PC-9 (cell line): ENCODE measurements at regions not wholly inside any gene's neighbourhood (a gene's known extent, or its start where the extent isn't known, plus 50 kb on each side); places are given as distances from the start of the nearest gene placed in this dataset.
"Not testable (repeated sequence)": the region's sequence is repeated elsewhere in the genome, so short reads cannot be mapped to it uniquely, and the experiment has no call there.

Source experiments
- BruUV-seq: library from RNA; stranded (reverse); fragments of 400-500 nt; replicated peaks from 2 replicates; lab custom pipeline; 2021; lab: Mats Ljungman, UMichigan
- CTCF ChIA-PET: fragments of 300-600 bp; sonication (Branson Sonifier 250); formaldehyde crosslinking; loops from one replicate; lab custom pipeline; 2022; ENCODE audit warnings: antibody characterized with exemption; lab: Charles Lee
- POLR2A ChIA-PET: fragments of 300-600 bp; sonication (Branson Sonifier 250); formaldehyde crosslinking; loops from one replicate; lab custom pipeline; 2022; ENCODE audit warnings: antibody characterized with exemption; ENCODE audit not compliant: unreplicated experiment; lab: Charles Lee
- DNase-seq, 2 experiments: peaks; one replicate each; pipeline versions ENCODE4 v3.0.0 to v3.0.0-alpha.2; 2015 to 2022; ENCODE audit warnings: mixed read lengths in 1 of 2
- H2AFZ ChIP-seq: fragments of 200-600 bp; sonication (generic); 2 replicates; pipeline ENCODE4 v1.8.1; 2017; ENCODE audit warnings: antibody characterized with exemption
- H3F3A ChIP-seq: fragments of 200-600 bp; sonication (generic); 2 replicates; pipeline ENCODE4 v1.8.1; 2017; ENCODE audit warnings: antibody characterized with exemption, mild to moderate bottlenecking, low read depth; ENCODE audit not compliant: insufficient read depth
- H3K27ac ChIP-seq: fragments of 200-600 bp; sonication (generic); 2 replicates; pipeline ENCODE4 v1.6.1; 2016; ENCODE audit warnings: mixed run types
- H3K27me3 ChIP-seq: fragments of 200-600 bp; sonication (generic); 2 replicates; pipeline ENCODE4 v1.6.1; 2016; ENCODE audit warnings: low read depth, mixed run types; ENCODE audit not compliant: insufficient read depth
- H3K36me3 ChIP-seq: fragments of 200-600 bp; sonication (generic); 2 replicates; pipeline ENCODE4 v1.6.1; 2016; ENCODE audit warnings: low read depth, mixed run types
- H3K4me1 ChIP-seq: fragments of 200-600 bp; sonication (generic); replicated peaks from 2 replicates; pipeline ENCODE4 v1.6.1; 2016; ENCODE audit warnings: mixed run types; ENCODE audit not compliant: insufficient read depth
- H3K4me2 ChIP-seq: fragments of 200-600 bp; sonication (generic); 2 replicates; pipeline ENCODE4 v1.6.1; 2017; ENCODE audit warnings: mixed run types
- H3K4me3 ChIP-seq: fragments of 200-600 bp; sonication (generic); 2 replicates; pipeline ENCODE4 v1.6.1; 2016; ENCODE audit warnings: mixed run types
- H3K79me2 ChIP-seq: fragments of 200-600 bp; sonication (generic); 2 replicates; pipeline ENCODE4 v1.6.1; 2017; ENCODE audit warnings: low read depth, mixed run types
- H3K9me2 ChIP-seq: fragments of 200-600 bp; sonication (generic); 2 replicates; pipeline ENCODE4 v1.8.1; 2017; ENCODE audit warnings: mild to moderate bottlenecking; ENCODE audit not compliant: insufficient read depth
- H3K9me3 ChIP-seq: fragments of 200-600 bp; sonication (generic); 2 replicates; pipeline ENCODE4 v1.8.1; 2016; ENCODE audit warnings: low read depth; ENCODE audit not compliant: insufficient read depth
- H4K20me1 ChIP-seq: fragments of 200-600 bp; sonication (generic); 2 replicates; pipeline ENCODE4 v1.8.1; 2017; ENCODE audit not compliant: insufficient read depth
- EZH2 ChIP-seq: fragments of 200-600 bp; sonication (generic); IDR thresholded peaks from 2 replicates; pipeline ENCODE4 v1.8.0; 2017; ENCODE audit warnings: antibody characterized with exemption, low read depth
- intact Hi-C: fragments of 100-400 bp; cut with micrococcal nuclease; formaldehyde crosslinking; loops from one replicate; pipeline ENCODE4 v1.10.0; 2022; ENCODE audit not compliant: unreplicated experiment
- TF ChIP-seq, protein P1 (sequence below): fragments of 200-600 bp; sonication (generic); conservative IDR thresholded peaks from 2 replicates; pipeline ENCODE4 v1.6.1; 2017; ENCODE audit warnings: mixed run types, antibody characterized with exemption, mild to moderate bottlenecking, moderate library complexity

DNA sequence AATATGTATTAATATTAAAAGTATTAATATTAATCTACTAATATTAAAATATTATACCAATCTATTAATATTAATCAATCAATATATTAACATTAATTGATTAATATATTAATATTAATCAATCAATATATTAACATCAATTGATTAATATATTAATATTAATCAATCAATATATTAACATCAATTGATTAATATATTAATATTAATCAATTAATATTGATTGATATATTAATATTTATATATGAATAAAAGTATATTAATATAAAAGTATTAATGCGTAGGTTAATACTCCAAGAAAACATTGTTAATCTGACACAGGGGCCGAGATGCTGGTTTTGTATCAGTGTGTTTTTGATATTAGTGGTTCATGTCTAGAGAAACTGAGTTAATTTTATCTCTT lies 1430.1 kb upstream of the SEL1L start:
- TF ChIP-seq, protein P1, sequence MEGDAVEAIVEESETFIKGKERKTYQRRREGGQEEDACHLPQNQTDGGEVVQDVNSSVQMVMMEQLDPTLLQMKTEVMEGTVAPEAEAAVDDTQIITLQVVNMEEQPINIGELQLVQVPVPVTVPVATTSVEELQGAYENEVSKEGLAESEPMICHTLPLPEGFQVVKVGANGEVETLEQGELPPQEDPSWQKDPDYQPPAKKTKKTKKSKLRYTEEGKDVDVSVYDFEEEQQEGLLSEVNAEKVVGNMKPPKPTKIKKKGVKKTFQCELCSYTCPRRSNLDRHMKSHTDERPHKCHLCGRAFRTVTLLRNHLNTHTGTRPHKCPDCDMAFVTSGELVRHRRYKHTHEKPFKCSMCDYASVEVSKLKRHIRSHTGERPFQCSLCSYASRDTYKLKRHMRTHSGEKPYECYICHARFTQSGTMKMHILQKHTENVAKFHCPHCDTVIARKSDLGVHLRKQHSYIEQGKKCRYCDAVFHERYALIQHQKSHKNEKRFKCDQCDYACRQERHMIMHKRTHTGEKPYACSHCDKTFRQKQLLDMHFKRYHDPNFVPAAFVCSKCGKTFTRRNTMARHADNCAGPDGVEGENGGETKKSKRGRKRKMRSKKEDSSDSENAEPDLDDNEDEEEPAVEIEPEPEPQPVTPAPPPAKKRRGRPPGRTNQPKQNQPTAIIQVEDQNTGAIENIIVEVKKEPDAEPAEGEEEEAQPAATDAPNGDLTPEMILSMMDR = no peak
- no peak for TF ChIP-seq EZH2
- Histone ChIP-seq H3K27ac (no peak overlapping the region), H3K4me1 (no peaks in the 10 kb centered on the region), H3K9me3 (no peaks in the 10 kb centered on the region), H3K36me3 (no peaks in the 10 kb centered on the region), H3K4me2 (no peak overlapping the region), H2AFZ (no peak overlapping the region), H3F3A (no peaks in the 10 kb centered on the region), H3K9me2 (no peaks in the 10 kb centered on the region), H3K79me2 (no peaks in the 10 kb centered on the region), H3K27me3 (no peaks in the 10 kb centered on the region), H4K20me1 (no peaks in the 10 kb centered on the region), H3K4me3 (no peak overlapping the region)
- no peak for DNase-seq
- ChIA-PET POLR2A (no interaction called here), CTCF (no interaction called here)
- intact Hi-C loops = no loop called here
- no TSS peak for BruUV-seq

- no peaks in the 10 kb centered on the region for H3K9me2 ChIP-seq
- no peaks in the 10 kb centered on the region for H3K4me1 ChIP-seq
- H2AFZ ChIP-seq = no peak overlapping the region
- ChIA-PET POLR2A (no interaction called here), CTCF (no interaction called here)
- intact Hi-C loops = no loop called here
- no peak for DNase-seq
- no peaks in the 10 kb centered on the region for H3K36me3 ChIP-seq
- no peaks in the 10 kb centered on the region for H3F3A ChIP-seq
- BruUV-seq = no TSS peak
- no peak overlapping the region for H3K4me3 ChIP-seq
- H4K20me1 ChIP-seq = no peaks in the 10 kb centered on the region
- no peak for TF ChIP-seq EZH2
- TF ChIP-seq, protein P1 = no peak
- H3K9me3 ChIP-seq = no peaks in the 10 kb centered on the region
- H3K79me2 ChIP-seq = no peaks in the 10 kb centered on the region
- H3K27ac ChIP-seq = no peak overlapping the region
- no peaks in the 10 kb centered on the region for H3K27me3 ChIP-seq
- H3K4me2 ChIP-seq = no peak overlapping the region
Observed at GRCh38 chr14:82987502-82988124, 1454.0 kb upstream of the SEL1L start.

- H3K27ac ChIP-seq, DNase-seq, H3K4me2 ChIP-seq, H3K4me1 ChIP-seq, intact Hi-C loops, H3K27me3 ChIP-seq, CTCF ChIA-PET, H3K4me3 ChIP-seq, H4K20me1 ChIP-seq, H3K36me3 ChIP-seq, H3F3A ChIP-seq, POLR2A ChIA-PET, H2AFZ ChIP-seq, H3K9me3 ChIP-seq, H3K9me2 ChIP-seq, BruUV-seq, H3K79me2 ChIP-seq: not testable (repeated sequence)
Observed at GRCh38 chr14:82994547-82994946, 1460.9 kb upstream of the SEL1L start.

DNA sequence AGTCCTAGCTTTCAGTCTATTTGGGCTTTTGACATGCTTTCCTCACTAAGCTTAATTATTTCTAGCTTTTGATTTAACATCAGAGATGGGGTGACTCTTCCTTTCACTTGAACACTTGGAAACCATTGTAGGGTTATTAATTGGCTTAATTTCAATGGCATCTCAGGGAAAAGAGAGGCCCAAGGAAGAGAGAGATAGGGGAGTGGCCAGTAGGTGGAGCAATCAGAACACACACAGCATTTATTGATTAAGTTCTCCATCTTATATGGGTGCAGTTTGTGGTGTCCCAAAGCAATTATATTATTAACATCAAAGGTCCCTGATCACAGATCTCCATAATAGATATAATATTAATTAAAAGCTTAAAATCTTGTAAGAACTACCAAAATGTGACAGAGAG lies 1466.1 kb upstream of the SEL1L start:
- Histone ChIP-seq H3F3A (no peaks in the 10 kb centered on the region), H3K4me1 (no peaks in the 10 kb centered on the region), H3K36me3 (no peaks in the 10 kb centered on the region), H3K9me3 (no peaks in the 10 kb centered on the region), H3K4me2 (no peak overlapping the region), H4K20me1 (no peaks in the 10 kb centered on the region), H3K27me3 (no peaks in the 10 kb centered on the region), H3K79me2 (no peaks in the 10 kb centered on the region), H3K9me2 (no peaks in the 10 kb centered on the region), H3K4me3 (no peak overlapping the region), H3K27ac (no peak overlapping the region), H2AFZ (no peak overlapping the region)
- no TSS peak for BruUV-seq
- CTCF ChIA-PET = no interaction called here
- intact Hi-C loops = no loop called here
- no peak for TF ChIP-seq EZH2
- TF ChIP-seq, protein P1 = no peak
- POLR2A ChIA-PET = no interaction called here
- no peak for DNase-seq
